ENCODE measurements at regions not wholly inside any gene's neighbourhood (a gene's known extent, or its start where the extent isn't known, plus 50 kb on each side); places are given as distances from the start of the nearest gene placed in this dataset.

GRCh38 chr13:64311948-64312347, 2896.3 kb upstream of the PCDH20 start:
- Histone ChIP-seq H3K23me2 (ENCODE audit: insufficient read length, low read depth, low read length, poor library complexity, severe bottlenecking) (no peaks in the 10 kb centered on the region), H2BK15ac (ENCODE audit: low read depth, low read length) (no peak overlapping the region), H2AK5ac (ENCODE audit: insufficient read length, low read length) (no peak overlapping the region), H3K4me1 (ENCODE audit: insufficient read depth, low read length) (no peaks in the 10 kb centered on the region), H3K56ac (ENCODE audit: insufficient read length, low read depth, low read length) (no peak overlapping the region), H3K4ac (ENCODE audit: low read depth, low read length) (no peak overlapping the region), H3K27ac (ENCODE audit: insufficient read length, low read depth, low read length) (no peak overlapping the region), H3K14ac (ENCODE audit: insufficient read depth, low read length) (no peak overlapping the region), H3K9ac (ENCODE audit: extremely low read depth, insufficient read length, low read length) (no peak overlapping the region), H3K27me3 (ENCODE audit: insufficient read depth, low read length) (no peaks in the 10 kb centered on the region), H3K18ac (ENCODE audit: insufficient read length, low read depth, low read length) (no peak overlapping the region), H3K79me1 (ENCODE audit: insufficient read depth, low read depth, low read length, poor library complexity, severe bottlenecking) (no peaks in the 10 kb centered on the region), H3K79me2 (ENCODE audit: insufficient read depth, low read length) (no peaks in the 10 kb centered on the region), H2BK12ac (ENCODE audit: insufficient read length, low read depth, low read length) (no peak overlapping the region), H3T11ph (ENCODE audit: low read length) (no peak overlapping the region), H2BK20ac (ENCODE audit: low read depth, low read length, poor library complexity, severe bottlenecking) (no peak overlapping the region), H3K23ac (ENCODE audit: insufficient read length, low read depth, low read length) (no peak overlapping the region), H2BK120ac (ENCODE audit: low read depth, low read length, poor library complexity, severe bottlenecking) (no peak overlapping the region), H4K91ac (ENCODE audit: insufficient read length, low read depth, low read length) (no peak overlapping the region), H4K8ac (replicated peaks; ENCODE audit: insufficient read length, low read depth, low read length) (no peak overlapping the region), H3K4me2 (ENCODE audit: insufficient read depth, insufficient read length, low read length) (no peak overlapping the region), H3K9me3 (ENCODE audit: control insufficient read depth, low read depth, low read length) (no peaks in the 10 kb centered on the region), H4K20me1 (ENCODE audit: control insufficient read depth, insufficient read depth, insufficient read length) (no peaks in the 10 kb centered on the region), H2AFZ (ENCODE audit: low read length) (no peak overlapping the region), H2BK5ac (ENCODE audit: insufficient read length, low read length) (no peak overlapping the region), H4K5ac (ENCODE audit: insufficient read length, low read depth, low read length) (no peak overlapping the region)
- Mint-ChIP-seq H3K4me1 (peaks cover 0 to 4% of the 10 kb centered on the region in 2 experiments; a peak in 2 of 4 replicates), H3K27ac (no peak overlapping the region), H3K4me3 (no peak overlapping the region), H3K9me3 (peaks cover 3 to 4% of the 10 kb centered on the region in 2 experiments; a peak in 4 of 5 replicates), H3K36me3 (ENCODE audit: insufficient read depth in 1 of 3, low read depth in 3 of 3) (peaks cover 0 to 12% (median 1%) of the 10 kb centered on the region in 3 experiments; a peak in 2 of 7 replicates), H3K27me3 (ENCODE audit: low read depth) (no peaks in the 10 kb centered on the region)
- no peak for TF ChIP-seq CTCF (conservative IDR thresholded peaks at IDR 0.05)
- DNase-seq, result no peak
- no CpG with 5 or more reads among the region's 3 CpGs for WGBS (ENCODE audit: extremely low coverage, insufficient read length, low lambda C conversion rate)
